ENCODE measurements at regions not wholly inside any gene's neighbourhood (a gene's known extent, or its start where the extent isn't known, plus 50 kb on each side); places are given as distances from the start of the nearest gene placed in this dataset.

DNA sequence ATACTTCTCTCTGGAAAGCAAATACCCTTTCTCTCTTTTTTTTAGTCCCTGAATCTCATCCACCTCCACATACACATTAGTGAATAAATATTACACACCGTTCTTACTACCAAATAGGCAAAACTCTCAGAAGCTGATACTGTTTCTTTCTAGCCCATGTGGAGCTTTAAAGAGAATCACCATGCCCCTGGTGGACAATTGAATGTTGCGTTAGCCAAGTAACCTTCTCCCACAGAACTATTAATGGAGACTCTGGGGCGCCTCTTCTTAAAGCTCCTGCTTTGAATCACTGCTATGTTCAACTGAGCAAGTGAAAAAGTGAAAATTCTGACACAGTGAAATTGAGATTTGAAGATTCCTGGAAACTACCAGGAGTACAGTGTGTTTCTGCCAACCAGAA, 522.8 kb upstream of the CDH7 start:
- H3K9me3 ChIP-seq = peaks cover 0 to 5% (median 0%) of the 10 kb centered on the region in 11 donors
- no peak for ATAC-seq
- H3K36me3 ChIP-seq = no peaks in the 10 kb centered on the region
- H3K4me3 ChIP-seq = no peak overlapping the region
- DNase-seq = no peak
- H3K27me3 ChIP-seq = peaks cover 0 to 4% (median 0%) of the 10 kb centered on the region in 7 donors
- no peaks in the 10 kb centered on the region for H3K4me1 ChIP-seq
- TF ChIP-seq, protein P1, sequence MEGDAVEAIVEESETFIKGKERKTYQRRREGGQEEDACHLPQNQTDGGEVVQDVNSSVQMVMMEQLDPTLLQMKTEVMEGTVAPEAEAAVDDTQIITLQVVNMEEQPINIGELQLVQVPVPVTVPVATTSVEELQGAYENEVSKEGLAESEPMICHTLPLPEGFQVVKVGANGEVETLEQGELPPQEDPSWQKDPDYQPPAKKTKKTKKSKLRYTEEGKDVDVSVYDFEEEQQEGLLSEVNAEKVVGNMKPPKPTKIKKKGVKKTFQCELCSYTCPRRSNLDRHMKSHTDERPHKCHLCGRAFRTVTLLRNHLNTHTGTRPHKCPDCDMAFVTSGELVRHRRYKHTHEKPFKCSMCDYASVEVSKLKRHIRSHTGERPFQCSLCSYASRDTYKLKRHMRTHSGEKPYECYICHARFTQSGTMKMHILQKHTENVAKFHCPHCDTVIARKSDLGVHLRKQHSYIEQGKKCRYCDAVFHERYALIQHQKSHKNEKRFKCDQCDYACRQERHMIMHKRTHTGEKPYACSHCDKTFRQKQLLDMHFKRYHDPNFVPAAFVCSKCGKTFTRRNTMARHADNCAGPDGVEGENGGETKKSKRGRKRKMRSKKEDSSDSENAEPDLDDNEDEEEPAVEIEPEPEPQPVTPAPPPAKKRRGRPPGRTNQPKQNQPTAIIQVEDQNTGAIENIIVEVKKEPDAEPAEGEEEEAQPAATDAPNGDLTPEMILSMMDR (IDR thresholded peaks at IDR 0.05) = no peak
- no peak overlapping the region for H3K27ac ChIP-seq
- intact Hi-C loops (cut with DNase I) = no loop called here
- 86 to 94% methylated on average over 3 of the region's 3 CpGs for WGBS, 2 donors

DNA sequence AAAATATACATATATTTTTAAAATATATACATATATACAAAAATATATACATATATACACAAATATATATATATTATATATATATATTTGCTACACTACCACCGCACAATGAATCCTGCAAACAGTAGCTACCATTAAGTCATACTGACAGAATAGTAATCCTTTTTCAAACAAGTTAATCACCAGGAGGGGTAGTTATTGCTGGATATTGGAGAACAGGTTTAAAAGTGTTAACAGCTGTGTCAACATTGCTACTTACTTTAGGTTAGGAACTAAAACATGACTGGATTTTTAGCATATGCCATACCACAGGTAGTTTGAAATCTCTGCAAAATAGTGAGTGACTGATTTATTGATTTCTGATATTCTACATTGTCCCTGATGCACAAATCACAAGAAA, 529.1 kb upstream of the CDH7 start:
- Histone ChIP-seq H3K4me3 (no peak overlapping the region), H3K27me3 (no peaks in the 10 kb centered on the region), H3K36me3 (no peaks in the 10 kb centered on the region), H3K27ac (no peak overlapping the region), H3K9me3 (peaks cover 0 to 13% (median 0%) of the 10 kb centered on the region in 11 donors), H3K4me1 (no peaks in the 10 kb centered on the region)
- WGBS, 2 donors = 94 to 95% methylated on average over 1 of the region's 1 CpG
- TF ChIP-seq, protein P1 (IDR thresholded peaks at IDR 0.05) = no peak
- intact Hi-C loops (cut with DNase I) = no loop called here
- ATAC-seq = no peak
- no peak for DNase-seq

DNA sequence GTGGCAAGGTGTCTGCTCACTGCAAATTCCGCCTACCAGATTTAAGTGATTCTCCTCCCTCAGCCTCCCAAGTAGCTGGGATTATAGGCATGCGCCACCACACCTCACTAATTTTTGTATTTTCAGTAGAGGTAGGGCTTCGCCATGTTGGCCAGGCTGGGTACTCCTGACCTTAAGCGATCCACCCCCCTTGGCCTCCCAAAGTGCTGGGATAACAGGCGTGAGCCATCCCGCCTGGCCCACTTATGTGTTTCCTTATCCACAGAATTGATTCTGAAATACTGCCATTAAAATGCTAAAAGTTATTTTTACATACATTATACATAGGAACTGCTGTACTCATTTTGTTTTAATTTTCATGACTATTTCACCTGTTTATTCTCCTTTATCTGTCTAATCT, 529.7 kb upstream of the CDH7 start:
- H3K36me3 ChIP-seq = no peaks in the 10 kb centered on the region
- ATAC-seq = no peak
- no peaks in the 10 kb centered on the region for H3K27me3 ChIP-seq
- H3K4me3 ChIP-seq = no peak overlapping the region
- TF ChIP-seq, protein P1 (IDR thresholded peaks at IDR 0.05) = no peak
- 92 to 95% methylated on average over 6 of the region's 6 CpGs for WGBS, 2 donors
- intact Hi-C loops (cut with DNase I) = no loop called here
- no peaks in the 10 kb centered on the region for H3K4me1 ChIP-seq
- H3K9me3 ChIP-seq = peaks cover 0 to 8% (median 0%) of the 10 kb centered on the region in 11 donors
- DNase-seq = no peak
- H3K27ac ChIP-seq = no peak overlapping the region

DNA sequence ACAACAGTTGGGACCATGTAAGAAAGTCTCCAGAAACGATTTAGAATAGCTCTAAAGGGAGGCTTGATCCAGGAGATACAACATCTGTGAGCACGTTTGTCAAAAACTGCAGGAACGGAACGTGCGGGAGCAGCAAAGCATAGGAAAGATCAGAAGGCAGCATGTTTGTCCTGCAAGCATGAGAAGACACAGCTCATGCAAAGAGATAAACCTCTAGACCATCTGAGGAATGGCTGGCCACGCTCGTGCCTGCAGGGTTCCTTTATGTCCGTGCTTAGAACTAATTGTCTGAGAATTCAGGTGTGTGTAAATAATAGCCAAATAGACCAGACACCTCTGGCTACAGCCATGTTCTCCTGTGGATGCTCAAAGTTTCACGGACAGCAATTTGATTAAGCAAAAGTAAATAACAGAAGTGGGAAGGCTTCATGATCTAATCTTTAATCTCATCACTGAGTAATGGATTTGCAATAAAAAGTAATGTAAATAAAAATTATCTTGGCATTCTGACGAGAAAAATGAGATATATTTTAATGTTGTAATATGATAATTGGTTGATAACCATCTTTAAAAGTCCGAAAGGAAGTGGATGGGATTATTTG, 534.8 kb upstream of the CDH7 start:
- intact Hi-C loops (cut with DNase I) = no loop called here
- H3K9me3 ChIP-seq = peaks cover 0 to 6% (median 0%) of the 10 kb centered on the region in 11 donors
- no peaks in the 10 kb centered on the region for H3K36me3 ChIP-seq
- H3K4me1 ChIP-seq = no peaks in the 10 kb centered on the region
- H3K27me3 ChIP-seq = no peaks in the 10 kb centered on the region
- ATAC-seq (no peak), DNase-seq (no peak)
- H3K4me3 ChIP-seq = no peak overlapping the region
- H3K27ac ChIP-seq = no peak overlapping the region
- WGBS, 2 donors = 74 to 76% methylated on average over 11 of the region's 11 CpGs
- TF ChIP-seq, protein P1 (IDR thresholded peaks at IDR 0.05) = no peak

All from heart right ventricle (tissue), 16 donors.